HS-27A (cell line): ENCODE measurements at regions not wholly inside any gene's neighbourhood (a gene's known extent, or its start where the extent isn't known, plus 50 kb on each side); places are given as distances from the start of the nearest gene placed in this dataset.
A peak's percentile ranks its signal among the peaks of the same experiment; 100 is the strongest.

Source experiments
- DNase-seq: peaks from one replicate; pipeline ENCODE4 v3.0.0-alpha.2; 2012; ENCODE audit warnings: low read depth, missing footprints

DNA sequence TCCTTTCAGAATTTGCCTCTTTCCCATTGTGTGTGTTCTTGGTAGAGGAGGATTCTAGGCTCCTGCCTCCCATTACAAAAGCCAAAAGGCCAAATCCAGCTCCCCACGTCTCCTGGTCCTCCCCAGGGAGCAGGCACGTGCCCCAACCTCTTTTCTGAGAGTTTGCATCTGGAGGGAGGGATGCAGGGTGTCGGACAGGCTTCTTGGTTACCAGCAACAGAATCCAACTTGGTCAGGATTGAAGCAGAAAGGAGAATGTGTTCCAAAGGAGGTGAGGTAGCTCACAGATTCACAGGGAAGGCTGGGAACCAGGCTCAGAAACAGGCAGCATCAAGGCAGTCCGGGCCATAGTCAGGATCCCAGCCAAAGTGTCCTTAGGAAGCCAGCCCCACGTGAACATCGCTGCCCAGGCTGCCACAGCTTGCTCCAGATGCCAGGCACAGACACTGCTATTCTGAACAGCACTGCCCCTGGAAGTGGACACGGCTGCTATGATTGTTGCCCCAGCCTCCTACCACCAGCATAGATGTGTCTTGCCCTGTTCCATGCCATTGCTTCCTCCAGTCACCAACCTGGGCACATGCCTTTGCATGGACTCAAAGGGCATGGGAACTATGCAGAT, 264.2 kb upstream of the ZMIZ1 start:
- no peak for DNase-seq

DNA sequence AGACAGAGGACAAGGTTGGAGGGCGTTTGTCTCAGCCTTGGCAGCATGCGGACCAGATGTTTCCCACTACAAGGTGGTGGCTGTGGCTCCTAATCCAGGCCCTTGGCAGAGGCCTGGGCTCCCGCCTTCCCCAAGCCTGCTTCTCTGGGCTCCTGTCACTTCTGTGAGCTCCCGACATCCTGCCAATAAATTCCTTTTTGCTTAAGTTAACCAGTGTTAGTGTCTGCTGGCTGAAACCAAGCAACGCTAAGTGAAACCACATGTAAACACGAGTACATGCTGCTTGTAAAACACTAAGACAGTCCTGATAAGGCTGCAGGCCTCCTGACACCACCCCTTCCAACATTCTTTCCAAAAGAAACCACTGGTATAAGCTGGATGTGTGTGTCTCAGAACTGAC, 263.6 kb upstream of the ZMIZ1 start:
- DNase-seq: peak; percentile 1

DNA sequence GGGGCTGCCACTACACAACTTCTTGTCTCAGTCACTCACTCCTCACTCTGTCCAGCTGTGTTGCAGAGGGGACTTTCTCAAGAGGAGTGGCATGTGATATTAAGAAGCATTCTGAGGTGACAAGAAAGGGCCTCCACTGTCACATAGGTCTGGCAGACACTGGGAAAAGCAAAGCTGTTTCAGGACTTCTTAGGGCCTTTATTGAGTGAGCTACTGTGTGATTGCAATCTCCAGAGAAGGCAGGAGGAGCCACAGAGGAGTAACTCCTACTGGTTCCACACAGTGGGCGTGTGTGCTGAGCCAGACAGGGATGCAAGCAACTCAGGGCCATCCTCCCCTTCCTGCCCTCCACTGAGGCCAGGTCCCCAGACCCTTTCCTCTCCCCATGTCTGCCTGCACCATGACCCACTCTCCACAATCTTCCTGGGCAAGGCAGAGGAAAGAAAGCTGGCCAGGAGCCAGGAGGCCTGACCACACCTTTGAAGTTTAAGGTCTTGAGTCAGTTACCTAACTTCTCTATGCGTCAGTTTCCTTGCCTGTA, 262.0 kb upstream of the ZMIZ1 start:
- no peak for DNase-seq

DNA sequence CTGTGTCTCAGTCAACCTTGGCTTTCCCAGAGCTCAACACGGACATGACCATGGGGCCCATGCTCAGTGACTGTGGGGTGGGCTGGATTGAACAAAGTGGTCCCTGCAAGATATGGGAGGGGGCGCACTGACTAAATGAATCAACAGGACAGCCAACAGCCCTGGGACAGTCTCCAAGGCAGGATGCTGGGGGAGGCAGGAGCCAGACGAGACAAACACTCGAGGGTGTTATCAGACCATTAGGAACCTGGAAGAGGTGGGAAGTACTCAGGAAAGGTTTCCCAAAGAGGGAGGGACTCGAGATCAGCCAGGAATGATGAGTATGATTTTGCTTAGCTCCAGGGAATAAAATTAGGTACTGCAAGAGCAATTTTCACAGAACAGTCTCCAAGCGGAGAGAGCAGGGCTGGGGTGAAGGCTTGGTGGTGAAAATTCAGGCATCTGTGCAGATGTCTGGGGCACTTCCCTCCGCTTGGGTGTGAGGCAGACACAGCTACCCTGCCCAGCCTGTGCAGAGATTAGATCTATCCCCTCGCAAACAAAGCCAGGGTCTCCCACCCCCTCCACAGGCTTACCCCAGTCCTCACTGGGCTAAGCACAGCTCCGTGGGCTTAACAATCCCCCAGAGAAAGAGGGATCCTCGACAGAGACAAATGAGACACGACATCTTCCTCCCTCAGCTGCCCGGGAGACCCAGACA, 261.1 kb upstream of the ZMIZ1 start:
- no peak for DNase-seq

DNA sequence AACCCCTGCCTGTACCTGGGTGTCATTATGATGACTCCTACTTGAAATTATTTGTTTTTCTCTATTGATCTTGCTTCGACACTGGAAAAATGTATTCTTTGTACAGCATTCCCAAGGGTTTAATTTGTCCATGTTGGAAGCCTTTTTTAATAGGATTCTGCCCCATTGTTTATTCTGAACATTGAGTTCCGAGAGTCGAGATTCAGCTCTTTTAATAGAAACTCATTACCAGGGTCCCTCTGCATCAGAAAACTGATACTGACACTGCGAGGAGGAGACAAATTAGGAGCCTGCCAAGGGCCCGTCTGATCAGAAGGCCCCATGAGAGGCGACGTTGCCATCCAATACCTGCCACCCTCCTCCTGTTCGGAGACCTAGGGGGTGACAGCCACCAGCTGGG, 260.5 kb upstream of the ZMIZ1 start:
- DNase-seq: no peak

DNA sequence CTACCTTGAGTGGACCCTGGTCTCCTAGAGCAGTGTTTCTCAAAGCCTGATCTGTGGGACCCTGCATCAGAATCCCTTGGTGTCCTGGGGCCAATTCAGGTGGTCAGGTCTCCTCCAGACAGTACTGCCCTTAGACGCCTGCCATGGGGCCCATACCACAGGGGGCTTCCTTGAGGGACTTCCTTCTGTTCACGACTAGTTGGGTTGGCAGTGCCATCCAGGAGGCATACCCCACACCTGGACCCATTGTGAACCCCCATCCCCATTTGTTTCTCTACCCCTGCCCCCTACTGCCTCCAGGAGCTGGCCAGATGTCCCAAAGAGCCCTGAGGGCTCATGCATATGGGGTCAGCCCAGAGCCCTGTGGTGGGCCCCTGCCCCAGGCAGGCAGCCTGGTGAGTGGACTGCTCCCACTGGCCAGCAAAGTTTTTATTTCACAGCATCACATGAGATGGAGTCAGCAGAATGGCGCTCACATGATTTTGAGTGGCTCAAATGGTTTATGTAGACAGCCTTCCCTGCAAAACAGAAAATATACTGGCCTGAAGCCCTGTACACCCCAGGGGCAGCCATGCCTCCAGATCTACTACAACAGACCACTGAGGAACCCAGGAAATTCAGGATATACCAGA, 259.9 kb upstream of the ZMIZ1 start:
- no peak for DNase-seq

DNA sequence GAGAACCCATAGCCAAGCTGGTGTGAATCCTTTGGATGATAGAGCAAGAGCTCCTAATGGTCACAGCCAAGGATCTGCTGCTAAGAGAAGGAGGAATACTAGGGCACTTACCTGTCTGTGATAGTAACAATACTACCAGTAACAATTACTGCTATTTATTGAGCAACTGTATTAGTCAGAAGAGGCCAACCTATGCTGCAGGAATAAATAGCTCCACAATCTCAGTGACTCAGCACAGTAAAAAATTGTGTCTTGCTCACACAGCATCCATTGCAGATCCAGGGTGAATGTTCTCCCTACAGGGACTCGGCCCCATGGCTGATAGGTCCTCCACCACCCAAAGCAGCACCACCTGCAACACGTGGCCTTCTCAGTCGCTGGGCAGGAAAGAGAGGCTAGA, 257.6 kb upstream of the ZMIZ1 start:
- no peak for DNase-seq

DNA sequence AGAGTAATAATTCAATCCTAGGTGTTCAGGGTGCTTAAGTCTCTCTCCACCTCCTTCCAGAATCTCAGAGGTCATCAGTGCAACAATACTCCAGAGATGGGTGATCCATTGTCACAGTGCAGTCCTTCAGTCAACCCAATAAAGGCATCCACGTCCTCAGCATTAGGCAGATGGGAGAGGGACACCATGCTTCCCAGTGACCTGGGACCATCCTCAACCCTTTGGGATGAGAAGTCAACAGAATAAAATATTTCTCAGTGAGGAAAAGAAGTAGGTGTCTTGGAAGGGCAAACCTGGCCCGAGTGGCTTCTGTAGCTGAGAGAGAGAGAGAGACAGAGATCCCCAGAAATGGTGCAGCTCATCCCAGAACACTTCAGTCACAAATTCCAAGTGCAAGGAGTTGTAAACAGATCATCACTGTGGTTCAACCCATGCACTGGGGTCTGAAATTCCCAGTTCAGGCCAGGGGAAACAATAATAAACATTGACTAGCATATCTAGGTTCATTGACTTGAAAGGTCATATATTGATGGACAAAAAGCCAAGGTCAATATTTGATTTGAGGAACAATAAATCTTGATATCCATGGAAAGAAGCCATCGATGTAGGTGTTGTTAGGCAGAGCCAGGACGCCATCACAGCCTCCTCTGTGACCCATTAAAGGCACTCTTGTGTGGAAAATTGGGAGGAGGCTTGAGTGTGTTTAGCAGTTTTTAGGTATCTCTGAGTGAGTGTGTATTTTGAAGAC, 256.0 kb upstream of the ZMIZ1 start:
- no peak for DNase-seq

DNA sequence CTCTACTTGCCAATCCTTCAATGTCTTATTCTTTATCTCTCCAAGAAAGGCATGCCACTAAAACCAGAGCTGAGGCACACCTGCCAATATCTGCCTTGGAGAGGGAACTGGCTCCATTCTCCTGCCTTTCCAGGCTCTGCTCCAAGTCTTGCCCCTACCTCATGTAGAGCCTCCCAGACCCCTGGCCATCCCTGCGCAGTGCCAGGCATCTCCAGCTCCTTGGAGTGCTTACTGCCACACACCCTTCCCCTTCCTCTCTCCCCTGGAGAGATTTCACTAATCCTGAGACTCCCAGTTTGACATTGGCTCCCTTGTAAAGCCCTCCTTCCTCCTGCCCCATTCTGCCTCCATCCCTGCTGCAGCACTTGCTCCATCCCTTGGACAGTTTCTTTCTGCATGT, 255.2 kb upstream of the ZMIZ1 start:
- DNase-seq: no peak

DNA sequence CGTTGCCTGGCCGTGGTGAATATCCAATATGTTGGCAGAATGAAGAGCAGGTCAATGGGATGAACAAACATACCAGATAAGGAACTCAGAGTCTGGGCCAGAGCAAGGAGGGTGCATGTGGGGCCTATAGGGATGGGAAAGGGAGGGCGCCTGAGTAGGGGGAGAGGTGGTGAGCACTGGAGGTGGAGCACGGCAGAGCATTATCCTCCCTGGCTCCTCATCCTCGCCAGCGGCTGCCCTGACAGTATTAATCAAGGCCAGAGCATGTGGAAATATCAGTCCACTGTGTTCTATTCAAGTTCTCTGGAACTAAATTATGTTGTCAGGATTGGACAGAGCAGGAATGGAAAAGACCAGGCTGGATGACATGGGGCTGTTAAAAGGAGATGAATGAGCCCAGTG, 254.8 kb upstream of the ZMIZ1 start:
- DNase-seq: no peak

DNA sequence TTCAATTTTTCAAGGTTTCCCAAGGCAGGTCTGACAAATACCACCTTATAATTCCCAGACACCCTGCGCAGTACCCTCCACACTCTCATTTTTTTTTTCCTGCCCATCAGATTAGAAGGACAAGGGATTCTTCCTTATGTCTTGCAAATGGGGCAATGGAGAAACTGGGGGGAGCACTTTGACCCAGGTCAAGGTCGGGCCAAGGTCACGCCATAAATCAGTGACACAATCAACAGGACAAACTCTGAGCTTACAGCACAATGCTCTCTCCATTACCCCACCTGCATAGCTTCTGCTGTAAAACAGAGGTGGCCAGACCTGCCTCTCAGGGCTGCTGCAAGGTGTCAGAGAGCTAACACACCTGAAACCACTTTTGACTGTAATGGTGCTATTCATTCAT, 254.4 kb upstream of the ZMIZ1 start:
- DNase-seq: no peak

DNA sequence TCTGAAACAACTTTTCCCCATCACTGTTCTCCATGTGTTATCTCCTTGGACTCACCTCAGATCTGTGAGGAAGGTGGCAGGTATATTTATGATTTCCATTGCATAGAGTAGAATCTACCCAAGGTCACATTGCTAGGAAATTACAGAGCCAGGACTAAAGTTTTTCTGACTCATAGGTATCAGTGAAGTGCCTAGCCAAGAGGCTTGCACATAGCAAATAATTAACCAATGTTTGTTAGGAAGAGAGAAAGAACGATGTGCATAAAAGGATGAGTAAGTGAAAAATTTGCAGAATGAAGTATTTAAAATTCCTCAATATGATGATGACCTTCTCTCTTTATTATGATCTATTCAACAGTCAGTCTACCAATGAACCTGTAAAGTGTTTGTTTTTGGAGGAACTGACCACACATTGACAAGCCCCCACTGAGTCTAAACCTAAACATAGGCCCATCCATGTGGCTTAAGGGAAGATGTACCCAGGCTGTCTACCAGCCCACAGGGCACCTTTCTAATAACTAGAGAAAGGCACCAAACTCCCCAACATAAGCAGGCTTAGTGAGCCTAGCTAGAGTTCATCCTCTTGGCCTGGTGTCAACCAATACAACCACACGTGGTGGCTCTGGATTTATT, 252.9 kb upstream of the ZMIZ1 start:
- no peak for DNase-seq

DNA sequence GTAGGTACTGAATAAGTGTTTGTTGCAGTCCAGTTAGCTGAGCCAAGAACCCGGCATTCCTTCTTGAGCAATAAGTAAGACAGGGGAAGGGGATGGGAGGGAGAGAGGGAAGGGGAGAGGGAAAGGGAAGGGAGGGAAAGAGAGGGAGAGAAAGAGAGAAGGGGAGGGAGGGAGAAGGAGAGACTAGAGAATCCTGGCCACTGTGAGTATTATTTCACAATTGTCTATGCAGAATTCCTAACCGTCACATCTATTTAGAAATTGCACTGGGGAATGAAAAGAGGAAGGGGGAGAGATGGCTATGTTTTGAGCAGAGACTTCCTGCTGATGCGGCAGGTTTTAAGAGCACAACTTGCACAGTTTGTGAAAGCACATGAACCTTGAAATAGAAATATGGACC, 251.4 kb upstream of the ZMIZ1 start:
- DNase-seq: no peak

DNA sequence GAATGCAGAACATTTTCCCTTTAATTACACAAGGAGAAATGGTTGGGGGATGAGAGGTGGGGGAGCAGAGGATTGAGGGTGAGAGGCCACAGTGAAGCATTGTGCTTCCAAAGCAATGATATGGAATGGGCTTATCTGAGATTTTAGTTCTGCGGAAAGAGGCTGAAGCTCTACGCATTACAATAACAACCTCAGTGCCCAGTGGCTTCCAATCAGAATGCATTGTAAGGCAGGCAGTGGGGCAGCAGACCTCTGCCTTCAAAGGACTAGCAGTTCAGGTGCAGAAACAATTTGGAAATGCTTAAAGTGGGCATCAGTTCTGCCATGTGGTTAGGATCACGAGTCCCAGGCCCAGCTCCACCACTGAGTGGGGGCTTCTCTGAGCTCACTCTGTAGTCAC, 251.0 kb upstream of the ZMIZ1 start:
- DNase-seq: no peak

DNA sequence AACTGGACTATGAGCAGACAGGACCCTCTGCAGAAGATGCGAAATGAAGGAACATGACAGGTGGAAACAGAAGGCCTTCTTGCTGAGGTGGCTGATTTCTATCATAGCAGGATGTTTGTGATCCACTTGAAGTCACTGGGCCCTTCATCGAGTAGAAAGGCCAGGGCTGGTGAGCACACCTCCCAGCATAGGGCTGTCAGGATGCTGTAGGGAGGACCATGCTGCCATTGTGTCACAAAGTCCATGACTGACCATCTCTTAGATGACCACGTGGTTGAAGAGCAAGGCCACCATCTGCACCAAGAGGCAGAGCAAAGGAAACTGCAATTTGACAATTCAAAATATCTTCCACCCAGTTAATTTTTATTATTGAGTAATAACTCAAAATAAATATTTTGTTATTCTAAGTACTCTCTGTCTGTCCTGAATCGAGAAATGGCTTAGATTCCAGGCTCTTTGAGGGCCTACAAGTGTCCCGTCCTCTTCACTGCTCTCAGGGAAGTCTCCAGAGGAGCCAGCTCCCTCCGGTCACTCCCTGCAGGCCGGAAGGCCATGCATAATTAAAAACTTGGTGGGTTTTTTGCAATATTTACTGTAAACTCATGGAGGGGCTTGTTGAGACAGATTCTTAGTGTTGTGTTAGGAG, 249.3 kb upstream of the ZMIZ1 start:
- DNase-seq: no peak

DNA sequence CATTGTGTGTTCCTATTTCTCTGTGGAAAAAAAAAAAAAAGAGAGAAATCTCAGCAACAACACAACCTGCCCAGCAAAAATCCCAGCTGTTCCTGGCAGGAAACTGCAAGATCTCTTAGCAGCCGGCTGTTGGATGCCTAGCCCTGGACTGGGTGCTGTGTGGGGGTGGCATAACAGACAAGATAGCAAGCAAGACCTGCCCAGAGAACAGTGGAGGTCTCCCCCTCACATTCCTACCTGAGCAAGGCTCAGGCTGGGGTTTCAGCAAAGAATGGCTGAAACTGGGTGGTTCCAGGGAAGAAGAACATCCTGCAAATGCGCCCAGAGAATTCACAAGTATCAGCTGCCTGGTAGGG, 248.8 kb upstream of the ZMIZ1 start:
- DNase-seq: no peak

DNA sequence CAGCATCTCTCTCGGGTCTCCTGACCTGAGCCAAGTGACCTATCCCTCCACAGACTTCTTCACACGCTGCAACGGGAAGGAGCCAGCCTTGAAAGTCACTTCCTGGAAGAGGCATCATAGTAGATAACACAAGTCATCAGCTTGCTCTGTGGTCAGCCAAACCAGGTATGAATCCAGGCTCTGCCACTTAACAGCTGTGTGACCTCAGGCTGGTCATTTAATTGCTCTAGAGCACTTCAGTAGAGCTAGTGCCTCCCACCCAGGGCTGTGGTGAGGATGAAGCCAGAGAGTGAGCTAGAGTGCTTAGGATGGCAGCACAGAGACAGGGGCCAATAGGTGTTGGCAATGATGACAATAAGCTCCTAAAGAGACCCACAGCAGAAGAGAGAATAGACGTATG, 247.7 kb upstream of the ZMIZ1 start:
- DNase-seq: no peak

DNA sequence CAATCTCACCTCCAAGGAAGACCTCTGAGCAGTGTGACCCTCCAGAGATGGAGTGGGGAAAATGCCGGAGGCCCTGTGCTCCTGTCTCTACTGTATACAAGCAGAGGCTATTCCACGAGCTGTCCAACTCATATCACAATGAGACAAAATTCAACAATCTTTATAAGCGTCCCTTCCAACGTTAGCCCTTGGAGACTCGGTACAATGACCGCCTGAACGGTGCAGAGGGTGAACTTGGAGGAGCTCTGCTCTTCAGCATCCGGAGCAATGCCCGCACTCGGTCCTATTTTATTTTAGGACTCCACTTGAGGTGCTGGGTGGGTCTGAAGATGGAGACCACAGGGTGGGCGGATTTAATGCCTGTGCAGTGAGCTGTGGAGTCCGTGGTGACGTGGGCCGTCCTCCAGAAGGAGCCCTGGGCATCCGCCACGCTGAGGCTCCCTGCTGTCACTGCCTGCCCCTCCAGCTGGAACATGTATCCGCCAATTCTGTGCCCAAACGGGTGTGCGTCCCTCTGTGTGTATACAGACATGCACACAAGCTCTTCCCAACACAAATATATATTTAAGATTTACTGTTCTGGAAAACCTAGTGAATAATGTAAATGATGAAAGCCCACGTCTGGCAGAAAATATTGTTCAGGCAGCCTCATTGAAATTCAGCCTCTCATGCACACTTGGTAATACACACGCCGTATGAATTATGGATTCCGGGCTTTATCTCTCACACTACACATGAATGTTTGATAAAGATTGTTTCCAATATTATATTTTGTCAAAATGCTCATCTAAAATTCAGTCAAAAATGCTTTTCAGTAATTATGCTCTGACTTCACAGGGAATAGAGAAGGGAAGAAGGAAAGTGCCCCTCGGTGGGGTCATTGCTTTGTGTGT, 239.9 kb upstream of the ZMIZ1 start:
- no peak for DNase-seq

DNA sequence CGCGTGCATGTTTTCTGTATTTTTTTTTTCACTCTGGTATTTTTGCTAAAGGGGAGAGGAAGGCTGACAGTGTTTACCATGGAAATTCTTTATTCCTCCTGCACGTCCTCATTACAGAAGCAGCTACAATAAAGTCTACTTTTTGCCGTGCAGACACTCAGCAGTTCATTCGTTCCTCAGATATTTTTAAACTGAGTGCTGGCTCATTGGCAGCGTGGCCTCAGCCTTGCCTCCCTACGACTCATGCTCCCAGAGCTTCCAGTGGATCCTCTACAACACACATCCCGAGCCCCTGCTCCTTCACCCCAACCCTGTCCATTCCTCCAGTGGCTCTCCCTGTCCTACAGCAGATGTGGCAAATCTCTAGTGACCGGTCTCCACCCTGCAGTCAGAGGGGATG, 239.2 kb upstream of the ZMIZ1 start:
- DNase-seq: no peak

DNA sequence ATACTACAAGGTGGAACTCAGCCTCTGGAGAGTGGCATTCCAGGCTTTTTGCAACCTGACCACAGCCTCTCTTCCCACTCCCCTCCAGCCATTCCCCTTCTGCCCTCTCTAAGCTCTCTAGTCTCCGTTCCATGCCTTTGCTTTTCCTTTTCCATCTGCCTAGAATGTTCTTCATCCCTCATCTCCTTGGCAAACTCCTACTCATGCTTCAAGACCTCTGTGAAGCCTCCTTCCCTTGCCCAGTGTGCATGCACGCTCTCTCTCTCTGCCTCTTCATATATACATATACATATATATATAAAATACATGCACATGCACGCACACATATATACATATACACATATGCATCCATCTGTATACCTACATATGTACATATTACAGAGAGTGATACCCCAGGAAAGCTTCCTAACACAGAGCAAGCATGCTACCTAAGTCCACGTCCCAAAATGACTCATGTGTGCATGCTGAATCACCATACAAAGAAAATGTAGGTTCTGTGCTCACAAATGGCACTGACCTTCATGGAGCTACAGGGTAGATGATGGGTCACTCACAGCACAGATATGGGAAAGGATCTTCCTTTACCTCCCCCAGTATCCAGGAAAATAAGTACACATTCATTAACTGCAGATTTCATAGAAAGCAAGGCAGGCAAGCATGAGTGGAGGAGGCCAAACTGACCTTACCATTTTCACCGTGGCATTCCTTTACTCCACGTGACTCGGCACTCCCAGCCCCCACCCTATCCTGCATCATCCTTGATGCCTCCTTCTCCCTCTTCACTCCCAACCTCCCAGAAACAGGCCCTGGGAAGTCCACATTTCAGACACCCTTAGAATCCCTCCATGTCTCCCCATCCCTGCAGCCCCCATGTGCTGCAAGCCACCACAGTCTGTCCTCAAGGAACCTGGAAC, 238.4 kb upstream of the ZMIZ1 start:
- no peak for DNase-seq
